BJ (cell line): ENCODE measurements at regions not wholly inside any gene's neighbourhood (a gene's known extent, or its start where the extent isn't known, plus 50 kb on each side); places are given as distances from the start of the nearest gene placed in this dataset.
A peak's percentile ranks its signal among the peaks of the same experiment; 100 is the strongest.

Experiments
- CTCF ChIA-PET: fragments of 350-600 bp; formaldehyde crosslinking; extraction: SDS; loops from one replicate; lab custom pipeline; 2021; ENCODE audit warnings: antibody characterized with exemption, inconsistent platforms; lab: Yijun Ruan, JAX
- POLR2A ChIA-PET: fragments of 300-600 bp; sonication (Branson Sonifier 250); formaldehyde crosslinking; extraction: SDS; loops from one replicate; lab custom pipeline; 2021; ENCODE audit warnings: antibody characterized with exemption; lab: Charles Lee
- DNase-seq: peaks from one replicate; pipeline ENCODE4 v3.0.0-alpha.2; 2011; ENCODE audit warnings: low read depth
- H3K27me3 ChIP-seq: 2 replicates; pipeline ENCODE4 v1.6.0; 2011; ENCODE audit warnings: low read length; ENCODE audit not compliant: control insufficient read depth, insufficient read depth
- H3K36me3 ChIP-seq: 2 replicates; pipeline ENCODE4 v1.5.1; 2011; ENCODE audit warnings: low read length; ENCODE audit not compliant: control insufficient read depth, insufficient read depth
- H3K4me3 ChIP-seq: 2 replicates; pipeline ENCODE4 v1.5.1; 2011; ENCODE audit warnings: low read depth, mild to moderate bottlenecking, control low read depth, low read length
- TF ChIP-seq, protein P1 (sequence below): IDR thresholded peaks from 2 replicates; pipeline ENCODE4 v1.5.1; 2011; ENCODE audit warnings: low read depth, mild to moderate bottlenecking, control low read depth, inconsistent platforms, low read length, moderate library complexity; ENCODE audit not compliant: insufficient read depth

GRCh38 chr3:25854214-25854613 is 64.3 kb downstream of the OXSM start:
- Histone ChIP-seq H3K4me3 (no peak overlapping the region), H3K27me3 (no peaks in the 10 kb centered on the region), H3K36me3 (no peaks in the 10 kb centered on the region)
- no peak for DNase-seq
- POLR2A ChIA-PET: interaction anchor here (0.6 kb wide), 1 partner anchor 71 kb away, joined by 3 read pairs; the partner anchor contains the start of gene NGLY1
- CTCF ChIA-PET: interaction anchor here (1.2 to 4.9 kb wide), 3 partner anchors 8 to 206 kb away, joined by 3 to 64 read pairs (median 4); no protein-coding TSS in a partner anchor
- TF ChIP-seq, protein P1, sequence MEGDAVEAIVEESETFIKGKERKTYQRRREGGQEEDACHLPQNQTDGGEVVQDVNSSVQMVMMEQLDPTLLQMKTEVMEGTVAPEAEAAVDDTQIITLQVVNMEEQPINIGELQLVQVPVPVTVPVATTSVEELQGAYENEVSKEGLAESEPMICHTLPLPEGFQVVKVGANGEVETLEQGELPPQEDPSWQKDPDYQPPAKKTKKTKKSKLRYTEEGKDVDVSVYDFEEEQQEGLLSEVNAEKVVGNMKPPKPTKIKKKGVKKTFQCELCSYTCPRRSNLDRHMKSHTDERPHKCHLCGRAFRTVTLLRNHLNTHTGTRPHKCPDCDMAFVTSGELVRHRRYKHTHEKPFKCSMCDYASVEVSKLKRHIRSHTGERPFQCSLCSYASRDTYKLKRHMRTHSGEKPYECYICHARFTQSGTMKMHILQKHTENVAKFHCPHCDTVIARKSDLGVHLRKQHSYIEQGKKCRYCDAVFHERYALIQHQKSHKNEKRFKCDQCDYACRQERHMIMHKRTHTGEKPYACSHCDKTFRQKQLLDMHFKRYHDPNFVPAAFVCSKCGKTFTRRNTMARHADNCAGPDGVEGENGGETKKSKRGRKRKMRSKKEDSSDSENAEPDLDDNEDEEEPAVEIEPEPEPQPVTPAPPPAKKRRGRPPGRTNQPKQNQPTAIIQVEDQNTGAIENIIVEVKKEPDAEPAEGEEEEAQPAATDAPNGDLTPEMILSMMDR: no peak

DNA sequence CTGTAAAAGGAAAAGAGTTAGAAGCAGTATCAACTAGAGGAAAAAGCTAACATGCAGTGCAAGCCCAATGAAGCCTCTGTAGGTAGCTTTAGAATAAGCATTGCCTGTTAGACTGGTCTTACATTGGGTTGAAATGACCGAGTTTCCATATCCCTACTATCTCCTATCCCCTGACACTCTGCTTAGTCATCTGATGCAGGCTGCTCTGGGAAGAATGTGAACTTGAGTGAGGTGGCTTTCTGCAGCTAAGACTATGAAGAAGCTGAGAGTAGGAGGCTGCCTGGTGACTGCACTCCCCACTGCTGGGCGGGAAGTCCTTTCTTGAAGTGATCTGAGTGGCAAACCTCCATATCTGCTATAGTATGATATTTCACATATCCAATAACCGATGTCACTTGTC is 64.7 kb downstream of the OXSM start:
- no peak overlapping the region for H3K4me3 ChIP-seq
- H3K27me3 ChIP-seq: no peaks in the 10 kb centered on the region
- TF ChIP-seq, protein P1: no peak
- H3K36me3 ChIP-seq: no peaks in the 10 kb centered on the region
- POLR2A ChIA-PET: interaction anchor here (0.6 kb wide), 1 partner anchor 72 kb away, joined by 3 read pairs; the partner anchor contains the start of gene NGLY1
- no peak for DNase-seq
- CTCF ChIA-PET: interaction anchor here (1.2 to 4.9 kb wide), 3 partner anchors 9 to 206 kb away, joined by 3 to 64 read pairs (median 4); no protein-coding TSS in a partner anchor

GRCh38 chr3:25855266-25855784 is 65.4 kb downstream of the OXSM start:
- TF ChIP-seq, protein P1: no peak
- no peak for DNase-seq
- Histone ChIP-seq H3K27me3 (no peaks in the 10 kb centered on the region), H3K4me3 (no peak overlapping the region), H3K36me3 (no peaks in the 10 kb centered on the region)
- ChIA-PET CTCF (interaction anchor here (0.6 to 4.9 kb wide), 10 partner anchors 9 to 374 kb away, joined by 3 to 64 read pairs (median 3); no protein-coding TSS in a partner anchor), POLR2A (no interaction called here)

DNA sequence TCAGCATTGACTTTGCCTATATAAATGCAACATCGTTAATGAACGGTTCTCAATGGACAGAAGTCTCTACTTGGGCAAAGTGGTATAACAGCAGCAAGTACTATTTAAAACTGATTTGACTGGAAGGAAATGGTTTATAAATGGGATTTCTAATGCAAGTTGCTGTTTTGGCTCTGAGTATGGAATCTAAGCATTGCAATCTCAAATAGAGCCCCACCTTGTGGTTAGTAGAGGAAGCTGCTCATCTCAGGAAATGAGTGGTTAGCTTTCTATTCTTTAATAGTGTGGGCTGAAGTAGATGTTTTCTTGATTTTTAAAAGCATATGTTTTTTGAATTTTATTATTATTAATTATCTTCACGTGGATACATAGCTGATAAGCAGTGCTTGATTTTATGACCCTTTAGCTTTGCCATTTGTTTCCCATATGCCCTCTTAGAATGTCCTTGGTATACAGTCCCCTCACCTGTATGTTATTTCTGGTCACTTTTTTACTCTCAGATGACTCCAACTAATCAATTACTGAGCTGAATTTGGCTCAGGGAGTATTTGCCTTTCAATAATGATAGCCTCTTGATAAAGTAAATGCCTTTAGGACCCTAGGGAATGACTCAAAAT is 67.1 kb downstream of the OXSM start:
- Histone ChIP-seq H3K4me3 (no peak overlapping the region), H3K27me3 (no peaks in the 10 kb centered on the region), H3K36me3 (no peaks in the 10 kb centered on the region)
- no peak for DNase-seq
- ChIA-PET CTCF (interaction anchor here (0.5 to 4.9 kb wide), 13 partner anchors 9 to 1093 kb away, joined by 3 to 64 read pairs (median 3); no protein-coding TSS in a partner anchor), POLR2A (no interaction called here)
- TF ChIP-seq, protein P1: peak; percentile 86

GRCh38 chr3:25861566-25861965 is 71.7 kb downstream of the OXSM start:
- Histone ChIP-seq H3K36me3 (no peaks in the 10 kb centered on the region), H3K27me3 (no peaks in the 10 kb centered on the region), H3K4me3 (no peak overlapping the region)
- CTCF ChIA-PET: interaction anchor here (2.2 kb wide), 1 partner anchor 214 kb away, joined by 7 read pairs; no protein-coding TSS in a partner anchor
- POLR2A ChIA-PET: no interaction called here
- DNase-seq: no peak
- TF ChIP-seq, protein P1: no peak
